ENCODE measurements at regions not wholly inside any gene's neighbourhood (a gene's known extent, or its start where the extent isn't known, plus 50 kb on each side); places are given as distances from the start of the nearest gene placed in this dataset.

GRCh38 chr3:23028294-23028693 lies 174.8 kb upstream of the UBE2E2 start:
- Histone ChIP-seq H3K9me3 (peaks cover 0 to 8% of the 10 kb centered on the region in 2 donors), H3K4me3 (no peak overlapping the region), H3K4me1 (no peaks in the 10 kb centered on the region), H3K27ac (no peak overlapping the region), H3K27me3 (no peaks in the 10 kb centered on the region), H3K36me3 (no peaks in the 10 kb centered on the region)
- no peak for DNase-seq (ENCODE audit: low spot score)
- no peak for TF ChIP-seq CTCF (IDR thresholded peaks at IDR 0.05)

GRCh38 chr3:23029001-23029400 lies 174.1 kb upstream of the UBE2E2 start:
- Histone ChIP-seq H3K4me3 (no peak overlapping the region), H3K9me3 (peaks cover 0 to 8% of the 10 kb centered on the region in 2 donors), H3K4me1 (no peaks in the 10 kb centered on the region), H3K27me3 (no peaks in the 10 kb centered on the region), H3K27ac (no peak overlapping the region), H3K36me3 (no peaks in the 10 kb centered on the region)
- no peak for DNase-seq (ENCODE audit: low spot score)
- TF ChIP-seq CTCF (IDR thresholded peaks at IDR 0.05), result no peak

GRCh38 chr3:23035927-23036640 lies 167.0 kb upstream of the UBE2E2 start:
- no peak for DNase-seq (ENCODE audit: low spot score)
- no peak overlapping the region for H3K27ac ChIP-seq
- no peak for TF ChIP-seq CTCF (IDR thresholded peaks at IDR 0.05)

GRCh38 chr3:23036728-23037127 lies 166.4 kb upstream of the UBE2E2 start:
- peaks cover 0 to 9% of the 10 kb centered on the region in 2 donors for H3K4me1 ChIP-seq
- TF ChIP-seq CTCF (IDR thresholded peaks at IDR 0.05), result no peak
- H3K27ac ChIP-seq, result no peak overlapping the region
- no peak overlapping the region for H3K4me3 ChIP-seq
- no peaks in the 10 kb centered on the region for H3K27me3 ChIP-seq
- no peaks in the 10 kb centered on the region for H3K36me3 ChIP-seq
- no peaks in the 10 kb centered on the region for H3K9me3 ChIP-seq
- DNase-seq (ENCODE audit: low spot score), result no peak

More at GRCh38 chr3:23035927-23036640, 167.0 kb upstream of the UBE2E2 start:
- no peaks in the 10 kb centered on the region for H3K36me3 ChIP-seq
- H3K4me1 ChIP-seq, result peaks cover 0 to 9% of the 10 kb centered on the region in 2 donors
- H3K4me3 ChIP-seq, result no peak overlapping the region
- H3K27me3 ChIP-seq, result no peaks in the 10 kb centered on the region
- peaks cover 0 to 6% of the 10 kb centered on the region in 2 donors for H3K9me3 ChIP-seq

- H3K4me3 ChIP-seq, result no peak overlapping the region
- no peak overlapping the region for H3K27ac ChIP-seq
- H3K4me1 ChIP-seq, result peaks cover 0 to 9% of the 10 kb centered on the region in 2 donors
- no peak for TF ChIP-seq CTCF (IDR thresholded peaks at IDR 0.05)
- no peaks in the 10 kb centered on the region for H3K27me3 ChIP-seq
- no peaks in the 10 kb centered on the region for H3K9me3 ChIP-seq
- no peak for DNase-seq (ENCODE audit: low spot score)
- H3K36me3 ChIP-seq, result no peaks in the 10 kb centered on the region
These were observed 164.7 kb upstream of the UBE2E2 start for GRCh38 chr3:23038471-23038870.
